ENCODE measurements at regions not wholly inside any gene's neighbourhood (a gene's known extent, or its start where the extent isn't known, plus 50 kb on each side); places are given as distances from the start of the nearest gene placed in this dataset.

DNA sequence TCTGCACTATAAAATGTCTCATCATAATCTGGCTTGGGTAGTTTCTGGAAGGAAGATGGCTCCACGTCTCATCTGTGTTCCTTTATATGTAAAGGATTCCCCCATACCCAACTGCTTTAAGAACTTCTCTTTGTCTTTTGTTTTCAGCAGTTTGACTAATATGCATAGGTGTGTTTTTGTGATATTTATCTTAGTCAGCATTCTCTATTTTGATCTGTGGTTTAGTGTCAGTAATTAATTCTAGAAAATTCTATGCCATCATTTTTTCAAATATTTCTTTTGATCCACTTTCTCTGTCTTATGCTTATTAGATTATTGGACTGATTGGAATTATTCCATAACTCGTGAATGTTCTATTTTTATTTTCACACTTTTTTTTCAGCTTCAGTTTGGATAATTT, 286.3 kb upstream of the THRB start:
- Histone ChIP-seq H3K9me3 (replicated peaks; ENCODE audit: control insufficient read depth, insufficient read depth, low read length) (no peaks in the 10 kb centered on the region), H3K4me3 (replicated peaks in 1 of 3; ENCODE audit: insufficient read depth in 1 of 3, low read depth in 1 of 3, low read length in 3 of 3) (no peak overlapping the region), H3K9ac (replicated peaks; ENCODE audit: extremely low read depth, insufficient read depth, low read length) (no peak overlapping the region), H3K9me1 (replicated peaks; ENCODE audit: control insufficient read depth, extremely low read depth, insufficient read depth, low read length) (no peaks in the 10 kb centered on the region), H3K27me3 (ENCODE audit: control insufficient read depth in 2 of 2, insufficient read depth in 2 of 2, low read length in 2 of 2) (no peaks in the 10 kb centered on the region), H4K20me1 (replicated peaks; ENCODE audit: control insufficient read depth, extremely low read depth, insufficient read depth, low read length) (no peaks in the 10 kb centered on the region), H3K4me1 (ENCODE audit: control insufficient read depth, extremely low read depth, insufficient read depth, low read length) (no peaks in the 10 kb centered on the region), H2AFZ (ENCODE audit: low read depth, low read length) (no peak overlapping the region), H3K36me3 (ENCODE audit: control insufficient read depth in 2 of 2, extremely low read depth in 1 of 2, insufficient read depth in 2 of 2, low read length in 2 of 2) (no peaks in the 10 kb centered on the region), H3K79me2 (ENCODE audit: control insufficient read depth, insufficient read depth, low read length) (no peaks in the 10 kb centered on the region), H3K4me2 (ENCODE audit: insufficient read depth, low read length) (no peak overlapping the region), H3K27ac (ENCODE audit: insufficient read depth, low read depth, low read length) (no peak overlapping the region)
- dilution Hi-C loops (cut with MboI; ENCODE audit: extremely low pct_ligation_motif_present, low sequenced_read_pairs) = no loop called here
- no peak for DNase-seq (ENCODE audit: low read depth, low spot score)
- CTCF ChIA-PET = no interaction called here
- FAIRE-seq = no peak
- TF ChIP-seq MYC (IDR thresholded peaks at IDR 0.05; ENCODE audit: low read depth, low read length) (no peak), JUN (IDR thresholded peaks at IDR 0.05; ENCODE audit: borderline replicate concordance, insufficient read depth, insufficient read length, low read depth) (no peak)
- no TSS peak for BruUV-seq (replicated peaks)
- intact Hi-C loops (cut with micrococcal nuclease) = no loop called here
- POLR2A ChIA-PET = no interaction called here

DNA sequence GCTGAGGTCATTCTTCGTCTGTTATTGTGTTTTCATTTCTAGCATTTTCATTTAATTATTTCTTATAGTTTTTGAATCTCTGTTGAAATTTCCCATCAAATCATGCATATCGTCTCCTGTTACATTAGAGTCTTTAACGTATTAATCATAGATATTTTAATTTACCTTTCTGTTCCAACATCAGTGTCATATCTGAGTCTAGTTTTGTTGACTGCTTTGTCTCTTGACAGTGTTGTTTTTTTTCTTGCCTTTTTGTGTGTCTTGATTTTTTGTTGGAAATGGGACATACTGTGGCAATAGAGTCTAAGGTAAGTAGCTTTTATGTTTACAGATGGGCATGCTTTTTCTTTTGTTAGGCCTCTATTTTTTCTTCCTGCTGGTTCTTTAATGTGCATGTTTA, 286.8 kb upstream of the THRB start:
- no peak for TF ChIP-seq MYC (IDR thresholded peaks at IDR 0.05; ENCODE audit: low read depth, low read length)
- TF ChIP-seq, protein P1, sequence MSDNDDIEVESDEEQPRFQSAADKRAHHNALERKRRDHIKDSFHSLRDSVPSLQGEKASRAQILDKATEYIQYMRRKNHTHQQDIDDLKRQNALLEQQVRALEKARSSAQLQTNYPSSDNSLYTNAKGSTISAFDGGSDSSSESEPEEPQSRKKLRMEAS (IDR thresholded peaks at IDR 0.05; ENCODE audit: insufficient read depth, insufficient read length) = no peak
- H3K27me3 ChIP-seq (ENCODE audit: control insufficient read depth in 2 of 2, insufficient read depth in 2 of 2, low read length in 2 of 2) = no peaks in the 10 kb centered on the region
- no peaks in the 10 kb centered on the region for H3K79me2 ChIP-seq (ENCODE audit: control insufficient read depth, insufficient read depth, low read length)
- DNase-seq (ENCODE audit: low read depth, low spot score) = no peak
- intact Hi-C loops (cut with micrococcal nuclease) (no loop called here), dilution Hi-C loops (cut with MboI; ENCODE audit: extremely low pct_ligation_motif_present, low sequenced_read_pairs) (no loop called here)
- H3K4me1 ChIP-seq (ENCODE audit: control insufficient read depth, extremely low read depth, insufficient read depth, low read length) = no peaks in the 10 kb centered on the region
- H3K27ac ChIP-seq (ENCODE audit: insufficient read depth, low read depth, low read length) = no peak overlapping the region
- no peak for FAIRE-seq
- ChIA-PET POLR2A (no interaction called here), CTCF (no interaction called here)
- no peak overlapping the region for H3K4me2 ChIP-seq (ENCODE audit: insufficient read depth, low read length)
- no peak overlapping the region for H2AFZ ChIP-seq (ENCODE audit: low read depth, low read length)
- no peaks in the 10 kb centered on the region for H3K9me3 ChIP-seq (replicated peaks; ENCODE audit: control insufficient read depth, insufficient read depth, low read length)
- H3K9ac ChIP-seq (replicated peaks; ENCODE audit: extremely low read depth, insufficient read depth, low read length) = no peak overlapping the region
- BruUV-seq (replicated peaks) = no TSS peak
- no peak overlapping the region for H3K4me3 ChIP-seq (replicated peaks in 1 of 3; ENCODE audit: insufficient read depth in 1 of 3, low read depth in 1 of 3, low read length in 3 of 3)
- H3K9me1 ChIP-seq (replicated peaks; ENCODE audit: control insufficient read depth, extremely low read depth, insufficient read depth, low read length) = no peaks in the 10 kb centered on the region
- H4K20me1 ChIP-seq (replicated peaks; ENCODE audit: control insufficient read depth, extremely low read depth, insufficient read depth, low read length) = no peaks in the 10 kb centered on the region
- no peaks in the 10 kb centered on the region for H3K36me3 ChIP-seq (ENCODE audit: control insufficient read depth in 2 of 2, extremely low read depth in 1 of 2, insufficient read depth in 2 of 2, low read length in 2 of 2)

All from endothelial cell of umbilical vein (primary cell).